ENCODE measurements at regions not wholly inside any gene's neighbourhood (a gene's known extent, or its start where the extent isn't known, plus 50 kb on each side); places are given as distances from the start of the nearest gene placed in this dataset.

DNA sequence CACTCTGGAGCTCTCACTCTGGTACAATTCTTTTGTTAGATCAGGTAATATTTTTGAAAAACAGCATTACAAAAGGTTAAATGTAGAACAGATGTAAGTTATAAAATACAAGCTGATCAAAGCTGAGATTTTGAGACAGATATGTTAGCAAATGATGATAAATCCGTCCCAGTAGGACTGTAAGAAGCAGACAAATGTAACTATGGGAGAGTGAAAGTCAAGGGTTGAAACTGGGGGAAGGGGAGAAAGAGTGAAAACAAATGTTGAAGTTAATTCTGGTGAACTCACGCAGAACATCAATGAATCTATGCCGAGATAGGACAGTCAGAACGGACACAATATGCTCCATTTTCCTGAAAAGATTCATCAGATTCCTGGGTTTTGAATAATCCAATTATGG, 298.9 kb upstream of the IRX5 start:
- Histone ChIP-seq H3K27ac (no peak overlapping the region), H3K4me3 (no peak overlapping the region)
- TF ChIP-seq, protein P1, sequence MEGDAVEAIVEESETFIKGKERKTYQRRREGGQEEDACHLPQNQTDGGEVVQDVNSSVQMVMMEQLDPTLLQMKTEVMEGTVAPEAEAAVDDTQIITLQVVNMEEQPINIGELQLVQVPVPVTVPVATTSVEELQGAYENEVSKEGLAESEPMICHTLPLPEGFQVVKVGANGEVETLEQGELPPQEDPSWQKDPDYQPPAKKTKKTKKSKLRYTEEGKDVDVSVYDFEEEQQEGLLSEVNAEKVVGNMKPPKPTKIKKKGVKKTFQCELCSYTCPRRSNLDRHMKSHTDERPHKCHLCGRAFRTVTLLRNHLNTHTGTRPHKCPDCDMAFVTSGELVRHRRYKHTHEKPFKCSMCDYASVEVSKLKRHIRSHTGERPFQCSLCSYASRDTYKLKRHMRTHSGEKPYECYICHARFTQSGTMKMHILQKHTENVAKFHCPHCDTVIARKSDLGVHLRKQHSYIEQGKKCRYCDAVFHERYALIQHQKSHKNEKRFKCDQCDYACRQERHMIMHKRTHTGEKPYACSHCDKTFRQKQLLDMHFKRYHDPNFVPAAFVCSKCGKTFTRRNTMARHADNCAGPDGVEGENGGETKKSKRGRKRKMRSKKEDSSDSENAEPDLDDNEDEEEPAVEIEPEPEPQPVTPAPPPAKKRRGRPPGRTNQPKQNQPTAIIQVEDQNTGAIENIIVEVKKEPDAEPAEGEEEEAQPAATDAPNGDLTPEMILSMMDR (IDR thresholded peaks at IDR 0.05), result no peak
- no peak for DNase-seq (ENCODE audit: low spot score)

DNA sequence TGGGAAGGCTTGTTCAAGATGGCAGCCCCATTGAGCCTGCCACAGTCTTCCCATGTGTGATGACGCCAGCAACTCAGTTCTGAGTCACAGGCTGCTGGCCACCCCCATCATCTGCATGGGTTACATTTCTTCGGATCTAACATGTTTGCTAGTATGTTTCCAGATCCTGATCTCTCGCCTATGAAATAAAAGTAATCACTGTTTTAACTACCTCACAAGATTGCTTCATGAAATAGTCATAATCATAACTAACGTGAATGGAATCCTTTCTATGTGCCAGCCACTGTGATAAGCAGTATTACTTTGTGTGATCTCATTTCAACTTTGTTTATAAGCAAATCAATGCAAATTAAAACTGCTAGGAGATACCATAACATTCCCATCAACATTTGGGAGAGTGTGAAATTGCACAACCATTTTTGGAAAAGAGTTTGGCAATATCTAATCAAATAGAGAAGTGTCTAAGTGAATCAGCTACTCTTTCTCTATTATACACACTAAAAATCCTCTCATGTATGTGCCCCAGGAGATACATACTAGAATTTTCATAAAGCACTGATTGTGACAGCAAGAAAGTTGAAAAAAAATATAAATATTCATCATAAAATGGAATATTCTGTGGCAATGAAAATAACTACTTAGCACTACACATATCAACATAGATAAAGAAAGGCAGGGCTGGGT, 300.2 kb upstream of the IRX5 start:
- no peak for DNase-seq (ENCODE audit: low spot score)
- no peak overlapping the region for H3K27ac ChIP-seq

GRCh38 chr16:54628796-54629625, 301.7 kb upstream of the IRX5 start:
- Histone ChIP-seq H3K4me3 (no peak overlapping the region), H3K27ac (no peak overlapping the region)
- TF ChIP-seq, protein P1 (IDR thresholded peaks at IDR 0.05), result no peak
- no peak for DNase-seq (ENCODE audit: low spot score)

More for the DNA sequence above, 300.2 kb upstream of the IRX5 start:
- H3K4me3 ChIP-seq, result no peak overlapping the region
- TF ChIP-seq, protein P1 (IDR thresholded peaks at IDR 0.05), result no peak

GRCh38 chr16:54627616-54628015, 303.0 kb upstream of the IRX5 start:
- TF ChIP-seq, protein P1 (IDR thresholded peaks at IDR 0.05), result no peak
- Histone ChIP-seq H3K27ac (no peak overlapping the region), H3K4me3 (no peak overlapping the region)
- no peak for DNase-seq (ENCODE audit: low spot score)

DNA sequence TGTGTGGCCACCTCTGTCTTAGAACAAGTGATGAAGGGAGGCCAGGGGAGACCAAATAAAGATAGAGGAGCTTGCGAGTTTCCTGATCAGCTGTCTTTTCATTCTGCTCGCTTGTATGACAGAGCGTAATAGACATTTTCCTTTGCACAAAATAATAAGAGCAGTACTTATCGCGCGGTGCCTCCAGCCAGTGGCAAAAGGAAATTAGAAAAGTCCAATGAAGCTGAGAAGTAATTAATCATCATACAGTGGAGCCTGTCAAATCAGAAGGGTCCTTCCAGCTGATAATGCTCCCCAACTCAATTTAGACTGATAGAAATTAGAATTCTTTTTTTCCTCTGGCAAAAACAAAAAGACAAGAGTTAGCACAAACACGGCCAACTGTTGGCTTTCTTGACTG, 307.0 kb upstream of the IRX5 start:
- no peak overlapping the region for H3K4me3 ChIP-seq
- TF ChIP-seq, protein P1 (IDR thresholded peaks at IDR 0.05), result no peak
- no peak for DNase-seq (ENCODE audit: low spot score)

GRCh38 chr16:54620197-54620596, 310.5 kb upstream of the IRX5 start:
- no peak overlapping the region for H3K27ac ChIP-seq
- TF ChIP-seq, protein P1 (IDR thresholded peaks at IDR 0.05), result no peak
- no peak for DNase-seq (ENCODE audit: low spot score)
- no peak overlapping the region for H3K4me3 ChIP-seq

More for the DNA sequence above, 307.0 kb upstream of the IRX5 start:
- H3K27ac ChIP-seq, result no peak overlapping the region

Data from coronary artery (tissue), 2 donors.